Ovary (tissue), 7 donors: ENCODE measurements at regions not wholly inside any gene's neighbourhood (a gene's known extent, or its start where the extent isn't known, plus 50 kb on each side); places are given as distances from the start of the nearest gene placed in this dataset.
"Not testable (repeated sequence)": the region's sequence is repeated elsewhere in the genome, so short reads cannot be mapped to it uniquely, and the experiment has no call there.

Experiments
- DNase-seq, 5 donors: peaks; one replicate each; pipeline ENCODE4 v3.0.0-alpha.2; 2019 to 2020
- H3K27ac ChIP-seq, 2 donors: fragments of 200-600 bp; one replicate each; pipeline versions ENCODE4 v1.5.1 to v1.8.0; 2019 to 2022
- H3K27me3 ChIP-seq: fragments of 200-600 bp; one replicate; pipeline ENCODE4 v1.8.0; 2022
- H3K36me3 ChIP-seq: fragments of 200-600 bp; sonication (generic); one replicate; pipeline ENCODE4 v1.5.1; 2019
- H3K4me1 ChIP-seq: one replicate; pipeline ENCODE4 v1.8.1; 2013; ENCODE audit warnings: mild to moderate bottlenecking, moderate library complexity; ENCODE audit not compliant: insufficient read depth
- H3K4me3 ChIP-seq: fragments of 200-600 bp; sonication (generic); one replicate; pipeline ENCODE4 v1.5.1; 2017
- H3K9me3 ChIP-seq, 2 donors: fragments of 200-600 bp in 1 of 2; sonication (generic) in 1 of 2; one replicate each; pipeline versions ENCODE4 v1.5.1 to v1.8.1; 2013 to 2019; ENCODE audit warnings: mild to moderate bottlenecking in 1 of 2, moderate library complexity in 1 of 2
- CTCF ChIP-seq, 3 donors: fragments of 450-650 bp in 2 of 3; fragments of 200-600 bp in 1 of 3; IDR thresholded peaks; one replicate each; pipeline versions ENCODE4 v1.5.1 to v1.8.0; 2016 to 2022; ENCODE audit warnings: antibody characterized with exemption in 3 of 3, mild to moderate bottlenecking in 1 of 3
- EP300 ChIP-seq: sonication (generic); formaldehyde crosslinking; IDR thresholded peaks from one replicate; pipeline ENCODE4 v1.6.1; 2017; ENCODE audit warnings: antibody characterized with exemption
- POLR2A ChIP-seq: fragments of 450-650 bp; IDR thresholded peaks from one replicate; pipeline ENCODE4 v1.6.1; 2017; ENCODE audit warnings: antibody characterized with exemption, mild to moderate bottlenecking, moderate library complexity
- WGBS, 3 donors: extraction: QIAGEN DNeasy Blood & Tissue Kit in 1 of 3; methylation state at CpG; one replicate each; pipeline versions ENCODE4 v1.1.5 to v1.1.7; 2013 to 2017; 5-methylcytosine and 5-hydroxymethylcytosine counted together
- intact Hi-C, 4 donors: fragments of 100-400 bp; cut with DNase I; formaldehyde crosslinking; loops; one replicate each; pipeline versions ENCODE4 v1.11.0 to v1.15.1; 2022 to 2023
- donor health status: DM: no; HTN: no; CAD: no; lungs with moderate emphysema.
- donor health status: DM: no; HTN: no; CAD: no.
- donor health status: Bipolar disorder and iron deficiency.
- donor health status: DM: no; HTN: no; CAD: no.
- donor health status: DM: yes; HTN: yes; CAD: no.

- H3K4me1 ChIP-seq, H3K36me3 ChIP-seq, intact Hi-C loops, DNase-seq, H3K4me3 ChIP-seq, H3K27ac ChIP-seq, H3K27me3 ChIP-seq, H3K9me3 ChIP-seq: not testable (repeated sequence)
- WGBS, 3 donors: 96 to 100% (median 97%) methylated on average over 1 to 5 of the region's 5 CpGs
Observed at GRCh38 chr12:9543341-9543740, 64.4 kb downstream of the KLRB1 start.

GRCh38 chr12:9542827-9543226, 64.9 kb downstream of the KLRB1 start:
- H3K27me3 ChIP-seq, intact Hi-C loops, DNase-seq, H3K4me3 ChIP-seq, H3K36me3 ChIP-seq, H3K27ac ChIP-seq, H3K4me1 ChIP-seq, H3K9me3 ChIP-seq: not testable (repeated sequence)
- WGBS, 3 donors: 94 to 96% methylated on average over 3 of the region's 3 CpGs; no CpG with 5 or more reads in 1 of the 3 donors

- DNase-seq, H3K36me3 ChIP-seq, H3K27me3 ChIP-seq, H3K4me3 ChIP-seq, H3K27ac ChIP-seq, H3K4me1 ChIP-seq, H3K9me3 ChIP-seq, intact Hi-C loops: not testable (repeated sequence)
- WGBS, 3 donors: 28 to 31% methylated on average over 1 of the region's 1 CpG; no CpG with 5 or more reads in 1 of the 3 donors
Observed at GRCh38 chr12:9515925-9516324, 91.8 kb downstream of the KLRB1 start.

GRCh38 chr12:9512695-9513094, 95.0 kb downstream of the KLRB1 start:
- H3K27ac ChIP-seq, H3K4me1 ChIP-seq, DNase-seq, H3K4me3 ChIP-seq, H3K27me3 ChIP-seq, intact Hi-C loops, H3K9me3 ChIP-seq, H3K36me3 ChIP-seq: not testable (repeated sequence)
- WGBS, 3 donors: 91 to 99% methylated on average over 5 of the region's 5 CpGs; no CpG with 5 or more reads in 1 of the 3 donors

- H3K27me3 ChIP-seq, H3K4me1 ChIP-seq, H3K9me3 ChIP-seq, H3K4me3 ChIP-seq, DNase-seq, H3K36me3 ChIP-seq, intact Hi-C loops, H3K27ac ChIP-seq: not testable (repeated sequence)
- WGBS, 3 donors: 98 to 100% methylated on average over 1 of the region's 1 CpG; no CpG with 5 or more reads in 1 of the 3 donors
Observed at GRCh38 chr12:9510392-9511011, 97.2 kb downstream of the KLRB1 start.

- no peaks in the 10 kb centered on the region for H3K27me3 ChIP-seq
- DNase-seq: no peak
- no peak overlapping the region for H3K27ac ChIP-seq
- intact Hi-C loops: no loop called here
- no peaks in the 10 kb centered on the region for H3K36me3 ChIP-seq
- TF ChIP-seq EP300 (no peak), POLR2A (no peak), CTCF (IDR thresholded peaks at IDR 0.05) (no peak)
- H3K4me1 ChIP-seq: no peaks in the 10 kb centered on the region
- WGBS, 3 donors: 34 to 35% methylated on average over 3 of the region's 3 CpGs; no CpG with 5 or more reads in 1 of the 3 donors
- no peaks in the 10 kb centered on the region for H3K9me3 ChIP-seq
- no peak overlapping the region for H3K4me3 ChIP-seq
Observed at GRCh38 chr12:9509464-9510161, 98.1 kb downstream of the KLRB1 start.

GRCh38 chr12:9506746-9507145, 101.0 kb downstream of the KLRB1 start:
- no peak overlapping the region for H3K27ac ChIP-seq
- TF ChIP-seq POLR2A: no peak
- TF ChIP-seq CTCF (IDR thresholded peaks at IDR 0.05): no peak
- TF ChIP-seq EP300: no peak
- H3K36me3 ChIP-seq: no peaks in the 10 kb centered on the region
- H3K4me1 ChIP-seq: no peaks in the 10 kb centered on the region
- no peaks in the 10 kb centered on the region for H3K27me3 ChIP-seq
- DNase-seq: no peak
- intact Hi-C loops: no loop called here
- WGBS, 3 donors: 91 to 95% methylated on average over 1 of the region's 1 CpG; no CpG with 5 or more reads in 1 of the 3 donors
- no peaks in the 10 kb centered on the region for H3K9me3 ChIP-seq
- H3K4me3 ChIP-seq: no peak overlapping the region

- H3K9me3 ChIP-seq, H3K27ac ChIP-seq, H3K36me3 ChIP-seq, H3K27me3 ChIP-seq, H3K4me1 ChIP-seq, H3K4me3 ChIP-seq, DNase-seq, intact Hi-C loops: not testable (repeated sequence)
- WGBS, 3 donors: 75 to 78% methylated on average over 2 of the region's 2 CpGs; no CpG with 5 or more reads in 1 of the 3 donors
Observed at GRCh38 chr12:9503384-9503783, 104.3 kb downstream of the KLRB1 start.

- DNase-seq, H3K9me3 ChIP-seq, H3K27me3 ChIP-seq, H3K27ac ChIP-seq, H3K36me3 ChIP-seq, H3K4me1 ChIP-seq, H3K4me3 ChIP-seq, intact Hi-C loops: not testable (repeated sequence)
- 82 to 100% methylated on average over 1 of the region's 1 CpG; no CpG with 5 or more reads in 1 of the 3 donors for WGBS, 3 donors
Observed at GRCh38 chr12:9502845-9503244, 104.9 kb downstream of the KLRB1 start.

- H3K4me1 ChIP-seq, H3K27me3 ChIP-seq, H3K9me3 ChIP-seq, H3K4me3 ChIP-seq, H3K27ac ChIP-seq, intact Hi-C loops, DNase-seq, H3K36me3 ChIP-seq: not testable (repeated sequence)
Observed at GRCh38 chr12:9493325-9493724, 114.4 kb downstream of the KLRB1 start.
